GM19239 (cell line): ENCODE measurements at regions not wholly inside any gene's neighbourhood (a gene's known extent, or its start where the extent isn't known, plus 50 kb on each side); places are given as distances from the start of the nearest gene placed in this dataset.
"Not testable (repeated sequence)": the region's sequence is repeated elsewhere in the genome, so short reads cannot be mapped to it uniquely, and the experiment has no call there.

Experiments used
- DNase-seq: peaks from one replicate; pipeline ENCODE4 v3.0.0; 2011; ENCODE audit warnings: low spot score; ENCODE audit not compliant: insufficient read length
- FAIRE-seq: peaks from 2 replicates; lab custom pipeline; 2011; peaks lifted over from hg19 to GRCh38; lab: Jason Lieb, UNC

DNA sequence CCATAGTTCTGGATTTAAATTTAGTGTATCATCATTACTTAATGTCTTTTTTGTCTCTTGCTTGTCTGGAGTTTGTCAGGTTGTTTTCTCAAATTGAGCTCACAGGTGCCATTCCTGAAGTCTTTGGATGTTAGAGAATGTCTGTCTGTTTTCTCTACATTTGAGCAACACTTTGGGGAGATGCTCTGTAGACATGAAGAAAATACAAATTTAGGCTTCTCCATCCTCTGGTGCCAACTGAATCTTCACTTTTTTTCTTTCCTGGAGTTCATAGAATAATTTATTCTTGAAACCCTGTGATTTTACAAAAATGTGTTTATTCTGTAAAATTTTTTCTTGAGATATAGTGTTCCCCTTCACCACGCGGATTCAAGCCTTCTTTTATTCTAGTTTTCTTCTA is 256.4 kb upstream of the HDAC4 start:
- DNase-seq (no peak), FAIRE-seq (no peak)

DNA sequence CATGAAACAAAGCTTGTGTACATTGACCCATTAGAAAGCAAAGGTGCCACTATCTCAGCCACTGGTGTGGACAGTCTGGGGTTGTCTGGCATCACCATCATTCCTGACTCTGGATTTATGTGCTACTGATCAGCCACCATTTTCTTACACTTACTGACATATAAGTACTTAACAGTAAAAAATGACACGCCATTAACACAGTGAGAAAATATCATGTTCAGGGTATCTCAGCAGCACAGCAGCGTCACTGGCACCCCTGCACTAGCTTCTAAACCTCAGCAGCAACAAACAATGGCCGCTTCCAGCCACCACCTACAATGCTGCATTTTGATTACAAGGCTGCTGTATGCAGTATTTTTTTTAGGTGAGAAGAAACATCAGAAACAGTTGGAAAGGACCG is 253.4 kb upstream of the HDAC4 start:
- DNase-seq (no peak), FAIRE-seq (no peak)

DNA sequence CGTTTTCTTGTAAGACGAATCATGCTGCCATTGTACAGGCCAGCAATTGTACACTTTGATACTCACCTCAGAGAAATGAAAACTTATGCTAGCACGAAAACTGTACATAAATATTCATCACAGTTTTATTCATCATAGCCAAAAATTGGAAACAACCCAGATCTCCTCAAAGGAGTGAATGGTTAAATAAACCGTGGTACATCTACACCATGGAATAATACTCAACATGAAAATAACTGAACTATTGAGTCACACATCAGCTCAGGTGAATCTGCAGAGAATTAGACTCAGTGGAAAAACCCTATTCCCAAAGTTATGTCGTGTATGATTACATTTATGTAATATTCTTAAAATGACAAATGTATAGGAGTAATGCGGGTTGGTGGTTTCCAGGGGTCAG is 251.0 kb upstream of the HDAC4 start:
- DNase-seq (no peak), FAIRE-seq (no peak)

DNA sequence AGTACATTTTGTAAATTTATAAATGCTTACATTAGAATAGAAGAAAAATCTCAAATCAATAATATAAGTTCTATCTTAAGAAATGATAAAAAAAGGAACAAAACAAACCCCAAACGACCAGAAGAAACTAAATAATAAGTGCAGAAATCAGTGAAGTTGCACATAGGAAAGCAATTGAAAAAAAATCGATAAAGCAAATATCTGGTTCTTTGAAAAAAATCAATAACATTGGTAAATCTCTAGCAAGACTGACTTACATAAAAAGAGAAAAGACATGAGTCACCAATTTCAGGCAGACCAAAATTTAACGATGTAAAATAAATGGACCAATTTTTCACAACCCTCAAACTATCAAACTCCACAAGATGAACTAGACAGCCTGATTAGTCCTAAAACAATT is 249.9 kb upstream of the HDAC4 start:
- no peak for DNase-seq
- FAIRE-seq, result no peak

DNA sequence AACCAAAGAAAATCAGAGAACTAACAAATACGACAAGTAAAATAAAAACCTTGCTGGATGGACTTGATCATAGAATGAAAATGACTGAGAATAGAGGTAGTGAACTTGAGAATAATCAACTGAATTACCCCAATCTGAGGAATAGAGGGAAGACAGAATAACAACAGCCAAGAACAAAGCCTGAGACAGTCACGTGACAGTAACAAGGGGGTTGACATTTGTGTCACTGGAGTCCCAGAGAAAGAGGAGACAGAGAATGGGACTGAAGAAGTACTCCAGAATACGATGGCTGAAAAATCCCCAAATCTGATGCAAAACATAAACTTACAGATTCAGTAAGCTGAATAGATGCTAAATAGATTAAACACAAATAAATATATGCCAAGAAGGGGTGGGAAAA is 248.5 kb upstream of the HDAC4 start:
- DNase-seq (no peak), FAIRE-seq (no peak)

DNA sequence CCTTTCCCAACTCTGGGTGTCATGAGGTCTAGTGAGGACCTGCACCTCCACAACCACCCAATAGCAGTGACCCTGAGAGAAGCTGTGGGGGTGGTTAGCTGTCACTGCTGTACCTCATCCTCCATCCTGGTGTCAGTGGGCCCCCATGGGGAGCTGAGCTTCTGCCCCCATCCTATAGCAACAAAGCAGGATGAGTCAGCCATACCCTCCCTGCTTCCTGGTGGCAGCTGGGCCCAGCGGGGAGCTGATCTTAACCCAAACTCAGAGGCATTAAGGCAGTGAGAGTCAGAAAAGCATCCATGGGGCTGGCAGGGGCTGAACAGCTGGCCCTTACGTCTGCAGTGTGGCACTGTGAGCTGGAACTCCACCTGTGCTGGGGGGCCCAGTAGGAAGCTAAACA is 247.8 kb upstream of the HDAC4 start:
- no peak for DNase-seq
- FAIRE-seq, result no peak

DNA sequence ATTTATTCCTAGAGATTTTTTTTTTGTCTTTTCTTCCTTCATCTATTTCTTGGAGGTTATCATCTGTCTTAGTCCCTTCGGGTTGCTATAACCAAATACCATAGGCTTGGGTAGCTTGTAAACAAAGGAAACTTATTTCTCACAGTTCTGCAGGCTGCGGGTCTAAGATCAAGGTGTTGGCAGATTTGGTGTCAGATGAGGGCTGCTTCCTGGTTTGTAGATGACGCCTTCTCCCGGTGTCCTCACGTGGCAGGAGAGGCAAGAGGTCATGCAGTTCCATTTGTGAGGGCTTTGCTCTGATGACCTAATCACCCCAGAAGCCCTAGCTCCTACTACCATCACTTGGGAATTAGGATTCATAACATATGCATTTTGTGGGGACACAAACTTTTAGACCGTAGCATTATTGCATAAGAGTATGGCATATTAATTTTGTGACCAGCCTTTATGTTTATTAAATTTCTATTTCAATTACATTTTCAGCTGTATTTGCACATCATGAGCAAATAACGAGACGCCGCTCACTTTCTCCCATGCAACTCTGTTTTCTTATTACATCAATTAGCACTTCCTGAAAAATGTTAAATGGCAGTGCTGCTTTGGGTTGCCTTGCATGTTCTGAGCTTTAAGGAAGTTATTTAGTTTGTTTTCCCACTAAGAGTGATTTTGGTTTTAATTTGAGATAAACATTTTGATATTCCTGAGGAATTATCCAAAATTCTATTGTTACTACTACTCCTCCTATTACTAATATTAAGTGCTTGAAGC is 246.4 kb upstream of the HDAC4 start:
- FAIRE-seq, result no peak

DNA sequence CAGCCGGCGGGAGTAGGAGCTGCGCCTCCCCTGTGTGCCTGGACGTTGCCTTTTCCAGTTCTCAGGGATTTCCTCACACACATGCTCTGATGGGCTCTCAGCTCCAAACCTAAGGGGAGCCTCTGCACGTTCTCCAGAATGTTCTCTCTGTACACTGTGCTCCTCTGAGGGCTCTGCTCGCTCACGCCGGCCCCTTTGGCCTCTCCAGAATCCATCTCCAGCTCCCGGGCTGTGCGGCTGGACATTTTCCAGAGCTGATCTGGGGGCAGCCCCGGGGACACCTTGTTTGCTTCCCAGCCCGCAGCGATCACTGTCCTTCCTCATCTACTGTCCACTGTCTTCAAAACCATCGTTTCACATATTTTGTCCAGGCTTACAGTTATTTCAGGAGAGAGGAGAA is 245.4 kb upstream of the HDAC4 start:
- DNase-seq (no peak), FAIRE-seq (no peak)

More for the DNA sequence above, 246.4 kb upstream of the HDAC4 start:
- no peak for DNase-seq

DNA sequence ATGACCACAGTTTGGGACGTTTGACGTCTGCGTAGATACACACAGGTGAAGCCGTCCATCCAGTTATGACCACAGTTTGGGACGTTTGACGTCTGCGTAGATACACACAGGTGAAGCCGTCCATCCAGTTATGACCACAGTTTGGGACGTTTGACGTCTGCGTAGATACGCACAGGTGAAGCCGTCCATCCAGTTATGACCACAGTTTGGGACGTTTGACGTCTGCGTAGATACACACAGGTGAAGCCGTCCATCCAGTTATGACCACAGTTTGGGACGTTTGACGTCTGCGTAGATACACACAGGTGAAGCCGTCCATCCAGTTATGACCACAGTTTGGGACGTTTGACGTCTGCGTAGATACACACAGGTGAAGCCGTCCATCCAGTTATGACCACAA is 243.8 kb upstream of the HDAC4 start:
- not testable (repeated sequence) for FAIRE-seq, DNase-seq

DNA sequence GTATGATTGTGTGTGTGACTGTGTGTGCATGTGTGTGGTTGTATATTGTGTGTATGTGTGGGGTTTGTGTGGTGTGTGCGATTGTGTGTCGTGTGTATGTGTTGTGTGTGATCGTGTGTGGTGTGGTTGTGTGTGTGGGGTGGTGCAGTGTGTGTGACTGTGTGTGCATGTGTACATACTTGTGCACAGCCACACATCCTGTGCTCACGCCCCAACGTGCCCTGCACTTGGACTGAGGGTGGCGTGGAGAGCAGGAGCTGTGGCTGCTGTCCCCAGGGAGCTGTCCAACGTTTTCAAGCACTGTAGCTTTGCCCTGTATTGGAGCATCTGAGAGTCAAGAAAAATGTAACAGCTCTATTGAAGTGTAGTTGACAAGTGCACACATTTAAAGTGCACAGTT is 243.2 kb upstream of the HDAC4 start:
- FAIRE-seq (no peak), DNase-seq (no peak)

DNA sequence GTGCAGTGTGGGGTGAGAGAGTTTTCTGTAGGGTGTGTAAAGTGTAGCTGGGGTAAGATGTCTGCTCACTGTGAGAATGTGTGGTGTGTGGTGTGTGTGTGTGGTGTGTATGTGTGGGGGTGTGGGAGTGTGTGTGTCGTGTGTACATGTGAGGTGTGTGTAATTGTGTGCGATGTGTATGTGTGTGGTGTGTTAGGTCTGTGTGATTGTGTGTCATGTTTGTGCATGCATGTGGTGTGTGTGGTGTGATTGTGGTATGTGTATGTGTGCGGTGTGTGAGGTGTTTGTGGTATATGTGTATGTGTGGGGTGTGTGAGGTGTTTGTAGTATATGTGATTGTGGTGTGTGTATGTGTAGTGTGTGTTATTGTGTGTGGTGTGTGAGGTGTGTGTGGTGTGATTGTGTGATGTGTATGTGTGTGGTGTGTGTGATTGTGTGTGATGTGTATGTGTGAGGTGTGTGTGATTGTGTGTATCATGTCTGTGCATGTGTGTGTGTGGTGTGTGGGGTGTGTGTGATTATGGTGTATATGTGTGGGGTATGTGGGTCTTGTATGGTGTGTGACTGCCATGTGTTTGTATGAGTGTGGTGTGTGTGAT is 241.7 kb upstream of the HDAC4 start:
- FAIRE-seq (no peak), DNase-seq (no peak)

DNA sequence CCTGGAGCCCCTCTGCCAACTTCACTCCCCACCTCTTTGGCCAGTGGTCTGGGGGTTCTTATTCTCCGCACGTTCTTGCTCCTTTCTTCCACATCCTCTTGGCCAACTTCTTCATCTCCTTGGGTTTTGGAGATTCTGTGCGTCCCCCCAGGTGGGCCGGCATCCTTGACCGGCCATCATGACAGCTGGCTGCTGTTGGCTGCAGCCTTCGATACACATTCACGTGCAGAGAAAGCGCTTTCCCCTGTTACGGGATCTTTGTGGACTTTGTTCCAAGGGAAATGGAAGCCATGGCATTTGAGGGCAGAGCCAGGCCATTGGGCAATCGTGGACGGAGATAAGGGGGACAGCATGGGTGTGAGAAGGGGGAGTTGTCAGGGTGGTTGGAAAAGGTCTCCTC is 241.1 kb upstream of the HDAC4 start:
- DNase-seq, FAIRE-seq: not testable (repeated sequence)

DNA sequence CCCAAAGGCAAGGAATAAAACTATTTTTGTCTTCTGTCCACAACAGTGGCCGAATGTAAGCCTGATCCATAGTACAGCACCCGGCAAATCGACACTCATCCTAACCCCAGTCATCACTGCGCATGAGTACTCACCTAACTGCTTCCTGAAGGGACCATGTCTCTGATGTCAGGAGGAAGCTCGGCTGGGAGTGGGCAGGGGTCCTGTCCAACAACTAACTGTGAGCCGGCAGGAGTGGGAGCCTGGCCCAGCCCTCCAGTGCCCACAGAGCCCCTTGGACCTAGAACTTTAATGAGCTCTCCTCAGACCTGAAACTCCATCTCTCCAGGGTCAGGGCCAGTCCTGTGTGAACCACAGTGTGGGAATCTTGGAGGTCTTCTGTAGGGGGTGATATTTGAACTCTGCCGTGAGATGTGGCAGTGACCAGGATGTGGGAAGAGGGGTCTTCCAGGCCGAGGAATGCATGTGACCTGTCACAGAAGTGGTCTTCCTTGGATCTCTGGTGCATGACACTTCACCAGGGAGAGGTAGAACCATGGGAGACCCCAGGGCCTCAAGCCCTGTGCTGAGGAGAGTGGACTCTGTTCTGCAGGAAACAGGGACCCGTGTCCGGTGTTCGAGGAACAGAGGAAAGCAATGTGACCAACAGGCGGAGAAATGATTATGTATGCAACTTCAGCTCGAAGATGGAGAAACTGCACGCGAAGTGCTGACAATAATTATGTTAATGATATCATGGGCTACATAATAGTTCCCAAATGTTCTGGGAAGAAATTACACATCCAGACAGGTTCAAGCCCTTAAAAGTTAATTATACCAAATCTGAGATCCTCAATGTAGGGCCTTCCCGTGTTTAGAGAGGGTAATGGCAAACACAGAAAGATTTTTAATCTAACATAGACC is 240.1 kb upstream of the HDAC4 start:
- DNase-seq (no peak), FAIRE-seq (no peak)

DNA sequence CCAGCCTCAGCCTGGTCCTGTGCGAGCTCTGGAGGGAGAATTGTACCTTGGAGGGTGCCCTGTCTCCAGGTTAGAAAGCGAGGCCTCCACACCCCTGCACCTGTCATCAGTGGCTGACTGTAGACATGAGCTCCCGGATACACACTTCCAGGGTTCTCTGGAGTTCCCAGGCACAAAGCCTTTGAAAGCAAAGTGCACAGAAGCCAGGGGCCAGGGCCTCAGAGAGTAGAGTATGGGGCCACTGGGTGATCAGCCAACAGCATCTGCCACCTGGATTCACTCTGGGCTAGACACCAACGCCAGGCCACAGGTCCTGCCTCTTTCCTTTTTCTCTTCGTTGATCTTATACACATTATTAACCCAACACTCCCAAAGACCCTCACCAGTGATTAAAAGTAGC is 239.4 kb upstream of the HDAC4 start:
- DNase-seq (no peak), FAIRE-seq (no peak)

DNA sequence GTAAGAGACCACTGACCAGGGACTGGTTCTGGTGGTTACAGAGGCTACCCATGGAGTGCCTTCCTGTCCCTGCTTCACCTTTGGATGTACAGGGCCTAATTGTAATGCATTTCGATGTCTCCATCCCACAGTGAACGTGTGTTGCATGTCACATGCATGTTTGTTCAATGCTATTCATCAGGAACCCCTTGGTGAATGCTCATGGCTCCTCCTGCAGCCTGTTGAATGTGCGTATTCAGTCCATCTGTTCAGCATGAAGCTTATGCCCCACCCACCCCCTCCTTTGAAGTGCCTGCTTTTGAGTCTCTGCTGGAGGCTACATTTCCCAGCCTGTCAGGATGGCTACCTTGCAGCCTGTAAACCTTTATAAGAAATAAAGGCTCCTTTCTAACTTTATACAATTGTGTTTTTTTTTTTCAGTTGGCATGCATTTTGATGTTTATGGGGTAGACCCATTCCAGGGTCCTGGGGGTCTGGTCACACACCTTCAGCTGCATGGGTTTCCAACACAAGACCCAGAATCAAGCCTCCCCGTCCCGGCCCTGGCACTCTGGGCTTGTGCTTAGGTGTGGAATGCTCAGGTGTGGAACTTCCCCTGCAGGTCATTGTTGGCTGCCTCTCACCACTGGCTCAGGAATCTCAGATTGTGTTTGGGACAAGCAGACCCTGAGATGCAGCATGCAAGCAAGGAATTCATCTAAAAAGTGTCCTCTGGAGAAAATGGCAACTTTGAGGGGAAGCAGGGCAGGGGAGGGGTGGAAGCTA is 238.8 kb upstream of the HDAC4 start:
- FAIRE-seq, result no peak

DNA sequence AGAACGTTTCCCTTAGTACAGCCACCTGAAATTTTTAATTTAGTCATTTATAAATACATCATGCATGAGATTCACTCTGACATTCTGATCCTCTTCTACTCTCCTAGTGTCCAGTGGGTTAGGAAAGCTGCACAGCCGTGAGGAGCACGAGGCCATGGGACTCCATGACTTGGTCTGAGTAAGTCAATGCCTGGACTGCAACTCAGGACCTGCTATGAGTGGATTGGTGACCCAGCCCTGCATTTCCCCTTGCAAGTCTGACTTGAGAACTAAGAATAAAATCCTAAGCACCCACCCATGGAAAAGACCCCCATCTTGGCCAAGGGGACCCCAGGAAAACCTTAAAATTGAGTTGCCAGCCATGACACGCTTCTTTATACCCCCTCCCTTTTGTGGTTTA is 237.6 kb upstream of the HDAC4 start:
- no peak for FAIRE-seq

More for the DNA sequence above, 238.8 kb upstream of the HDAC4 start:
- DNase-seq, result no peak

DNA sequence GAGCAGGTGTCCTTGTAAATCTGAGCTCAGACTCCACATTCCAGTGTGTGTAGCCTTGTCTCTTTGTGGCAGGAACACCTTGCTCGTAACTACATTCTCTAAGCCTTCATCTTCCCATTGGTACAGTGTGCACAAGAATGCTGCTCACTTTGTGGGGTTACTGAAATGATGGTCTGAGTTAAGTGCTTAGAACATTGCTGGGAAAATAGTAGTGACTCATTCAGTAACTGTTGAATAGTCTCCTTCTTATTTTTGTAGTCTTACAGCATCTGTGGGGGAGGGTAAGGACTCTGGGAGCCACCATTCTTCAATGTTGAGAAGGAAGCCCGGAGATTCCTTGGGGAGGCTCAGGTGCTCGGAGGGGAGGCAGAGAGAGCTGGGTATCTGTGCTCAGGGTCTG is 236.0 kb upstream of the HDAC4 start:
- FAIRE-seq (no peak), DNase-seq (no peak)

More for the DNA sequence above, 237.6 kb upstream of the HDAC4 start:
- no peak for DNase-seq

DNA sequence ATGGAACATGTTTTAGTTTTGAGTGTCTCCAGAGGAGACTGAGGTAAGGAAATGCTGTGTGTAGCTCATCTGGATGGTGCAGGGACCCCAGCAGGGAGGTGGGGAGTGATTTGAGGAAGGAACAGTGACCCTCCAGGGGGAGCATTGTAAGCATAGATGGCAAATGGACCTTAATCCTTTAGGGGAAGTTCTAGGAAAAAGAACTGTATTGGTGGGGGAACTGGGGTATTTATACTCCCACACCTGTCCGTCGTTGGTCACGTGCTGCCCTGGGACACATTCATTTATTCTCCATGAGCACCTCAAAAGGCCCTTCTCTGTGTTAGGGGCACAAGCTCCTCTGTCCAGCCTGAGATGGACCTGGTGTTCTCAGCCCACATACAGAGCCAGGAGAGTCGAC is 233.9 kb upstream of the HDAC4 start:
- FAIRE-seq (no peak), DNase-seq (no peak)

DNA sequence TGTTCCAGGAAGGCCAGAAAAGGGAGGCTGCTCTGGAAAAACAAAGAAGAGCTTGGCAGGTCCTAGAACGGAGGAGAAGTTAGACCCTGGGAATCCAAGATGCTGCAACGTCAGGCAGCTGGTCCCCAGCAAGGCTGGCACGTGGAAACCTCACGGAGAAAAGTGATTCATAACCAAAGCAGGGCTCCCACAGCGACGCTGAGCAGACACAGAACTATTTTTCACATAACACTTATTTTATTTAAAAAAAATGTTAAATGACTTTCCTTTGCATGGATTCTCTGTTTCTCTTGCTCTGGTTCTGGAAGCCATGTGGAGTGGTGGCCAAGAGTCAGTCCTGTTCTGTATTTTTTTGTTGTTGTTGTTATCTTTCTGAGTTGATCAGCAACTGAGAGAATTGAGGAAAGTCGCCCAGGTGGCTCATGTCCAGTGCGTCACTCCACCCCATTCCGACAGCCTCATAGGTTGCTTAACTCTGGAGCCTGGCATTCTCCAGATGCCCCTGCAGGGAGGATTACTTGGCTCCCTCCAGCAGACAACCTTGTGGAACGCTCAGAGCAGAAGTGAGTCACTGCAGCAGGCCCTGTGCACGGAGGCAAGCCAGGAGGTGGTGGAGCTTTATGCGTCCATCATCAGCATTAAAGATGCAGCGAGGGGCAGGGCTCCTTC is 229.9 kb upstream of the HDAC4 start:
- FAIRE-seq, result no peak
- no peak for DNase-seq
